HepG2 (cell line): ENCODE measurements at regions not wholly inside any gene's neighbourhood (a gene's known extent, or its start where the extent isn't known, plus 50 kb on each side); places are given as distances from the start of the nearest gene placed in this dataset.

Source experiments
- ATAC-seq: fragments of 200-7000 bp; cut with Tn5 transposase; 3 replicates; pipeline ENCODE4 v1.9.1; 2020; ENCODE audit warnings: mild to moderate bottlenecking, moderate library complexity
- BruUV-seq: library from RNA; stranded (reverse); fragments of 400-500 nt; replicated peaks from 2 replicates; lab custom pipeline; 2021; lab: Mats Ljungman, UMichigan
- CTCF ChIA-PET: fragments of 300-600 bp; formaldehyde crosslinking; extraction: SDS; loops from one replicate; lab custom pipeline; 2021; ENCODE audit warnings: low total read pairs, inconsistent platforms, low intra/inter-chr PET ratio; lab: Yijun Ruan, JAX
- POLR2A ChIA-PET: fragments of 350-600 bp; sonication (Branson Sonifier 250); formaldehyde crosslinking; loops from one replicate; lab custom pipeline; 2020; ENCODE audit warnings: antibody characterized with exemption, inconsistent platforms; lab: Yijun Ruan, JAX
- DNase-seq: peaks from one replicate; pipeline ENCODE4 v3.0.0-alpha.2; 2015; ENCODE audit warnings: low spot score
- FAIRE-seq: peaks from 3 replicates; lab custom pipeline; 2011; peaks lifted over from hg19 to GRCh38; lab: Jason Lieb, UNC
- H2AFZ ChIP-seq: one replicate; pipeline ENCODE4 v1.6.1; 2011; ENCODE audit warnings: low read length, inconsistent platforms
- H3K27ac ChIP-seq: fragments of 300-600 bp; 3 replicates; pipeline ENCODE4 v1.8.0; 2011; ENCODE audit warnings: mixed run types, mild to moderate bottlenecking, mixed read lengths, low read length, inconsistent platforms; ENCODE audit not compliant: insufficient read depth; ENCODE audit errors: extremely low read length
- H3K27me3 ChIP-seq, 2 experiments: fragments of 200-600 bp in 1 of 2; 2 replicates in 1 of 2; 3 replicates in 1 of 2; pipeline versions ENCODE4 v1.6.0 to v1.8.0; 2011; ENCODE audit warnings: low read length in 2 of 2, mild to moderate bottlenecking in 2 of 2, moderate library complexity in 2 of 2, inconsistent platforms in 1 of 2; ENCODE audit not compliant: insufficient read depth in 2 of 2, control insufficient read depth in 1 of 2
- H3K36me3 ChIP-seq, 2 experiments: fragments of 200-600 bp in 1 of 2; replicated peaks in 1 of 2; 2 replicates in 1 of 2; 3 replicates in 1 of 2; pipeline versions ENCODE4 v1.5.1 to v1.8.0; 2011; ENCODE audit warnings: low read length in 2 of 2, inconsistent platforms in 1 of 2; ENCODE audit not compliant: insufficient read depth in 2 of 2, control insufficient read depth in 1 of 2
- H3K4me1 ChIP-seq: 2 replicates; pipeline ENCODE4 v1.5.1; 2012; ENCODE audit warnings: low read length, inconsistent platforms; ENCODE audit not compliant: insufficient read depth
- H3K4me2 ChIP-seq: 2 replicates; pipeline ENCODE4 v1.6.0; 2011; ENCODE audit warnings: low read depth, low read length, inconsistent platforms
- H3K4me3 ChIP-seq, 3 experiments: fragments of 200-600 bp in 1 of 3; sonication (generic), shearing (Covaris generic) in 1 of 3; replicated peaks in 1 of 3; 2 replicates each; pipeline ENCODE4 v1.5.1; 2011 to 2016; ENCODE audit warnings: low read length in 3 of 3, inconsistent platforms in 2 of 3, low read depth in 2 of 3, mild to moderate bottlenecking in 2 of 3, control low read depth in 1 of 3, mixed read lengths in 1 of 3; ENCODE audit not compliant: insufficient read depth in 1 of 3
- H3K79me2 ChIP-seq: one replicate; pipeline ENCODE4 v1.6.1; 2011; ENCODE audit warnings: low read length, inconsistent platforms; ENCODE audit not compliant: insufficient read depth
- H3K9ac ChIP-seq: 2 replicates; pipeline ENCODE4 v1.6.0; 2011; ENCODE audit warnings: mild to moderate bottlenecking, low read depth, low read length, inconsistent platforms; ENCODE audit not compliant: insufficient read depth
- H3K9me3 ChIP-seq: 2 replicates; pipeline ENCODE4 v1.5.1; 2012; ENCODE audit warnings: mild to moderate bottlenecking, low read length
- H4K20me1 ChIP-seq: 2 replicates; pipeline ENCODE4 v1.6.0; 2011; ENCODE audit warnings: inconsistent platforms, mild to moderate bottlenecking, low read length, moderate library complexity; ENCODE audit not compliant: insufficient read depth
- DDIT3 ChIP-seq: sonication (generic); formaldehyde crosslinking; IDR thresholded peaks from 2 replicates; pipeline ENCODE4 v1.4.0; 2020; ENCODE audit warnings: mild to moderate bottlenecking, missing genetic modification reagents
- HMGXB4 ChIP-seq, 2 experiments: sonication (generic) in 1 of 2; formaldehyde crosslinking in 1 of 2; IDR thresholded peaks; 2 replicates each; pipeline versions ENCODE4 v1.4.0 to v1.6.1; 2018 to 2020; ENCODE audit warnings: missing genetic modification reagents in 2 of 2, borderline replicate concordance in 1 of 2, low read depth in 1 of 2, mild to moderate bottlenecking in 1 of 2, missing biosample characterization in 1 of 2
- MZF1 ChIP-seq: sonication (generic); formaldehyde crosslinking; IDR thresholded peaks from 2 replicates; pipeline ENCODE4 v1.8.1; 2023; ENCODE audit warnings: mild to moderate bottlenecking, missing genetic modification reagents, borderline replicate concordance
- NFE2L1 ChIP-seq: sonication (generic); formaldehyde crosslinking; IDR thresholded peaks from 2 replicates; pipeline ENCODE4 v1.4.0; 2020; ENCODE audit warnings: missing genetic modification reagents, mild to moderate bottlenecking, borderline replicate concordance
- THAP11 ChIP-seq: IDR thresholded peaks from 2 replicates; pipeline ENCODE4 v1.6.1; 2016; ENCODE audit warnings: missing biosample characterization, missing genetic modification reagents
- ZNF142 ChIP-seq: sonication (generic); formaldehyde crosslinking; IDR thresholded peaks from 2 replicates; pipeline ENCODE4 v1.4.0; 2020; ENCODE audit warnings: missing genetic modification reagents
- ZNF883 ChIP-seq: sonication (generic); formaldehyde crosslinking; IDR thresholded peaks from 2 replicates; pipeline ENCODE4 v1.5.1; 2020; ENCODE audit warnings: mild to moderate bottlenecking, missing genetic modification reagents; ENCODE audit errors: not compliant biosample characterization
- WGBS: methylation state at CpG from one replicate; pipeline ENCODE4 v1.1.6; 2017; ENCODE audit warnings: low lambda C conversion rate; 5-methylcytosine and 5-hydroxymethylcytosine counted together
- in situ Hi-C: cut with HindIII; loops from 2 replicates; pipeline ENCODE4 v1.10.0; 2017; ENCODE audit warnings: low pct_unique_long_range_greater_than_20kb; ENCODE audit not compliant: extremely low pct_ligation_motif_present
- intact Hi-C: fragments of 100-400 bp; cut with micrococcal nuclease; formaldehyde crosslinking; loops from one replicate; pipeline ENCODE4 v1.10.0; 2022; ENCODE audit not compliant: unreplicated experiment

- no peak for TF ChIP-seq ZNF142 (CRISPR knock-in tag)
- TF ChIP-seq ZNF883 (CRISPR knock-in tag), result no peak
- TF ChIP-seq DDIT3 (CRISPR knock-in tag), result no peak
- TF ChIP-seq MZF1 (CRISPR knock-in tag), result no peak
Measured at GRCh38 chr18:55763805-55764204, 175.8 kb upstream of the TCF4 start (continued).

GRCh38 chr18:55763298-55763697, 175.3 kb upstream of the TCF4 start:
- Histone ChIP-seq H3K4me3 (no peak overlapping the region), H3K9ac (no peak overlapping the region)
- TF ChIP-seq NFE2L1 (no peak), HMGXB4 (CRISPR knock-in tag; IDR thresholded peaks at IDR 0.05; ENCODE audit: borderline replicate concordance in 1 of 2, low read depth in 1 of 2) (no peak), THAP11 (CRISPR knock-in tag) (no peak)
- TF ChIP-seq, all 625 proteins: peak for 0
- POLR2A ChIA-PET, result no interaction called here
- Histone ChIP-seq H3K9me3 (peaks cover 73% of the 10 kb centered on the region), H3K27me3 (no peaks in the 10 kb centered on the region; a peak in 1 of 5 replicates), H4K20me1 (no peaks in the 10 kb centered on the region), H3K4me2 (no peak overlapping the region), H2AFZ (no peak overlapping the region), H3K4me1 (no peaks in the 10 kb centered on the region), H3K79me2 (no peaks in the 10 kb centered on the region), H3K27ac (no peak overlapping the region), H3K36me3 (no peaks in the 10 kb centered on the region)
- ATAC-seq (no peak), FAIRE-seq (no peak), DNase-seq (no peak)
- intact Hi-C loops, result no loop called here
- in situ Hi-C loops, result no loop called here
- BruUV-seq, result no TSS peak
- CTCF ChIA-PET, result no interaction called here
- 7% methylated on average over 2 of the region's 2 CpGs for WGBS
